ENCODE measurements at regions not wholly inside any gene's neighbourhood (a gene's known extent, or its start where the extent isn't known, plus 50 kb on each side); places are given as distances from the start of the nearest gene placed in this dataset.

DNA sequence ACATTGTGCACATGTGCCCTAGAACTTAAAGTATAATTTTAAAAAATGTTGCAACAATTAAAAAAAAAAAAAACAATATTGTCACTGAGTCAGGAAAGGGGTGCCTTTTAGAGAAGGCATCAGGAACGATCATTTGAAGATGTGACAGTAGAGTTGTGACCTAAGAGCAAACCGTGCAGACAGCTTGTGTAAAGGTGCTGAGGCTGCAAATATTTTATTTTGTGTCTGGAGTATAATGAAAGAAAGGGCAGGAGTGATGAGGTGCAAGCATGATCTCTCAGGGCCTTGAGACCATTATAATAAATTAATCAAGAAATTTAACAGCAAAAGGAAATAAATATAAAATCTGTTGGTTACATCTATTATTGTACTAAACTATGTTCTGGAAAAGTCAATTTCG, 1219.7 kb downstream of the OLFM4 start:
- TF ChIP-seq, protein P1, sequence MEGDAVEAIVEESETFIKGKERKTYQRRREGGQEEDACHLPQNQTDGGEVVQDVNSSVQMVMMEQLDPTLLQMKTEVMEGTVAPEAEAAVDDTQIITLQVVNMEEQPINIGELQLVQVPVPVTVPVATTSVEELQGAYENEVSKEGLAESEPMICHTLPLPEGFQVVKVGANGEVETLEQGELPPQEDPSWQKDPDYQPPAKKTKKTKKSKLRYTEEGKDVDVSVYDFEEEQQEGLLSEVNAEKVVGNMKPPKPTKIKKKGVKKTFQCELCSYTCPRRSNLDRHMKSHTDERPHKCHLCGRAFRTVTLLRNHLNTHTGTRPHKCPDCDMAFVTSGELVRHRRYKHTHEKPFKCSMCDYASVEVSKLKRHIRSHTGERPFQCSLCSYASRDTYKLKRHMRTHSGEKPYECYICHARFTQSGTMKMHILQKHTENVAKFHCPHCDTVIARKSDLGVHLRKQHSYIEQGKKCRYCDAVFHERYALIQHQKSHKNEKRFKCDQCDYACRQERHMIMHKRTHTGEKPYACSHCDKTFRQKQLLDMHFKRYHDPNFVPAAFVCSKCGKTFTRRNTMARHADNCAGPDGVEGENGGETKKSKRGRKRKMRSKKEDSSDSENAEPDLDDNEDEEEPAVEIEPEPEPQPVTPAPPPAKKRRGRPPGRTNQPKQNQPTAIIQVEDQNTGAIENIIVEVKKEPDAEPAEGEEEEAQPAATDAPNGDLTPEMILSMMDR (IDR thresholded peaks at IDR 0.05; ENCODE audit: insufficient read depth, low read depth, low read length) = no peak
- TF ChIP-seq EZH2 (IDR thresholded peaks at IDR 0.05; ENCODE audit: insufficient read depth, low read length) = no peak

Data from astrocyte (in vitro differentiated cells and primary cell).